NT2/D1 (cell line): ENCODE measurements at regions not wholly inside any gene's neighbourhood (a gene's known extent, or its start where the extent isn't known, plus 50 kb on each side); places are given as distances from the start of the nearest gene placed in this dataset.

Source experiments
- SUZ12 ChIP-seq: IDR thresholded peaks from 2 replicates; pipeline ENCODE4 v1.6.1; 2011; ENCODE audit not compliant: insufficient read length, insufficient read depth; ENCODE audit errors: extremely low read depth
- ZNF274 ChIP-seq: IDR thresholded peaks from 2 replicates; pipeline ENCODE4 v1.6.1; 2011; ENCODE audit warnings: mild to moderate bottlenecking, low read depth, low read length

- TF ChIP-seq ZNF274 = no peak
- TF ChIP-seq SUZ12 = no peak
Measured at GRCh38 chr9:115495052-115495635, 377.2 kb upstream of the TNC start.
